HL-60 (cell line): ENCODE measurements at regions not wholly inside any gene's neighbourhood (a gene's known extent, or its start where the extent isn't known, plus 50 kb on each side); places are given as distances from the start of the nearest gene placed in this dataset.

Source experiments
- GABPA ChIP-seq: IDR thresholded peaks from 2 replicates; pipeline ENCODE4 v1.6.1; 2012; ENCODE audit warnings: low read depth
- POLR2AphosphoS5 ChIP-seq: IDR thresholded peaks from 2 replicates; pipeline ENCODE4 v1.6.1; 2012; ENCODE audit warnings: low read depth
- SPI1 ChIP-seq: IDR thresholded peaks from 2 replicates; pipeline ENCODE4 v1.6.1; 2012; ENCODE audit warnings: low read depth, mild to moderate bottlenecking, borderline replicate concordance
- TF ChIP-seq, protein P1 (sequence below): IDR thresholded peaks from one replicate; pipeline ENCODE4 v1.5.1; 2011; ENCODE audit warnings: low read length, control low read depth, inconsistent platforms; ENCODE audit not compliant: insufficient read depth
- TF ChIP-seq, protein P2 (sequence below): IDR thresholded peaks from 2 replicates; pipeline ENCODE4 v1.6.1; 2012; ENCODE audit warnings: low read depth; ENCODE audit not compliant: insufficient replicate concordance

DNA sequence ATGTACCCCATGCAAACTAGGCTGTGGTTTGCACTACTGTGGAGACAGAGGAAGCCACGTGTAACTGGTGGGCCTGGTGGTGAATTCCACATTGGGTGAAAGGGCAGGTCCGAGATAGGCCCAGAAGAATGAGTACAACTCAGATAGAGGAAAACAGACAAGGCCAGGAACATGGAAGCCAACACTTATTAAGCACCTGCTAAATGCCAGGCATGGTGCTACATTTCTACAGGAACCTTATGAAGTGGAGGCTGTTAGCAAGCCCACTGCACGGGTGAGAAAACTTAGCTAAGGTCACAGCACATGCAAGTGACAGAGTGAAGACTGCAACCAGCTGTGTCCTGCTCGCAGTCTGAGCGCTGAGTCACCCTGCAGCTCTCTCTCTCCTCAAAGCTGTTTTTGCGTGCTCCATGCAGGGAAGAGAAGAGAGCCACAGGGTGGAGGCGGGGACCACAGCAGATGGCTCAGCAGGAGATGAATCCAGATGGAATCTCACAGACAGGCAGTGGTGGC lies 65.5 kb upstream of the SPTLC1 start:
- TF ChIP-seq, protein P1, sequence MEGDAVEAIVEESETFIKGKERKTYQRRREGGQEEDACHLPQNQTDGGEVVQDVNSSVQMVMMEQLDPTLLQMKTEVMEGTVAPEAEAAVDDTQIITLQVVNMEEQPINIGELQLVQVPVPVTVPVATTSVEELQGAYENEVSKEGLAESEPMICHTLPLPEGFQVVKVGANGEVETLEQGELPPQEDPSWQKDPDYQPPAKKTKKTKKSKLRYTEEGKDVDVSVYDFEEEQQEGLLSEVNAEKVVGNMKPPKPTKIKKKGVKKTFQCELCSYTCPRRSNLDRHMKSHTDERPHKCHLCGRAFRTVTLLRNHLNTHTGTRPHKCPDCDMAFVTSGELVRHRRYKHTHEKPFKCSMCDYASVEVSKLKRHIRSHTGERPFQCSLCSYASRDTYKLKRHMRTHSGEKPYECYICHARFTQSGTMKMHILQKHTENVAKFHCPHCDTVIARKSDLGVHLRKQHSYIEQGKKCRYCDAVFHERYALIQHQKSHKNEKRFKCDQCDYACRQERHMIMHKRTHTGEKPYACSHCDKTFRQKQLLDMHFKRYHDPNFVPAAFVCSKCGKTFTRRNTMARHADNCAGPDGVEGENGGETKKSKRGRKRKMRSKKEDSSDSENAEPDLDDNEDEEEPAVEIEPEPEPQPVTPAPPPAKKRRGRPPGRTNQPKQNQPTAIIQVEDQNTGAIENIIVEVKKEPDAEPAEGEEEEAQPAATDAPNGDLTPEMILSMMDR: no peak
- no peak for TF ChIP-seq POLR2AphosphoS5
- TF ChIP-seq GABPA: no peak
- TF ChIP-seq SPI1: no peak
- TF ChIP-seq, protein P2, sequence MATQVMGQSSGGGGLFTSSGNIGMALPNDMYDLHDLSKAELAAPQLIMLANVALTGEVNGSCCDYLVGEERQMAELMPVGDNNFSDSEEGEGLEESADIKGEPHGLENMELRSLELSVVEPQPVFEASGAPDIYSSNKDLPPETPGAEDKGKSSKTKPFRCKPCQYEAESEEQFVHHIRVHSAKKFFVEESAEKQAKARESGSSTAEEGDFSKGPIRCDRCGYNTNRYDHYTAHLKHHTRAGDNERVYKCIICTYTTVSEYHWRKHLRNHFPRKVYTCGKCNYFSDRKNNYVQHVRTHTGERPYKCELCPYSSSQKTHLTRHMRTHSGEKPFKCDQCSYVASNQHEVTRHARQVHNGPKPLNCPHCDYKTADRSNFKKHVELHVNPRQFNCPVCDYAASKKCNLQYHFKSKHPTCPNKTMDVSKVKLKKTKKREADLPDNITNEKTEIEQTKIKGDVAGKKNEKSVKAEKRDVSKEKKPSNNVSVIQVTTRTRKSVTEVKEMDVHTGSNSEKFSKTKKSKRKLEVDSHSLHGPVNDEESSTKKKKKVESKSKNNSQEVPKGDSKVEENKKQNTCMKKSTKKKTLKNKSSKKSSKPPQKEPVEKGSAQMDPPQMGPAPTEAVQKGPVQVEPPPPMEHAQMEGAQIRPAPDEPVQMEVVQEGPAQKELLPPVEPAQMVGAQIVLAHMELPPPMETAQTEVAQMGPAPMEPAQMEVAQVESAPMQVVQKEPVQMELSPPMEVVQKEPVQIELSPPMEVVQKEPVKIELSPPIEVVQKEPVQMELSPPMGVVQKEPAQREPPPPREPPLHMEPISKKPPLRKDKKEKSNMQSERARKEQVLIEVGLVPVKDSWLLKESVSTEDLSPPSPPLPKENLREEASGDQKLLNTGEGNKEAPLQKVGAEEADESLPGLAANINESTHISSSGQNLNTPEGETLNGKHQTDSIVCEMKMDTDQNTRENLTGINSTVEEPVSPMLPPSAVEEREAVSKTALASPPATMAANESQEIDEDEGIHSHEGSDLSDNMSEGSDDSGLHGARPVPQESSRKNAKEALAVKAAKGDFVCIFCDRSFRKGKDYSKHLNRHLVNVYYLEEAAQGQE: no peak
